GM12892 (cell line): ENCODE measurements at regions not wholly inside any gene's neighbourhood (a gene's known extent, or its start where the extent isn't known, plus 50 kb on each side); places are given as distances from the start of the nearest gene placed in this dataset.

ENCODE experiments used
- DNase-seq: peaks from one replicate; pipeline ENCODE4 v3.0.0; 2011; ENCODE audit not compliant: insufficient read length
- FAIRE-seq: peaks from 2 replicates; lab custom pipeline; 2011; peaks lifted over from hg19 to GRCh38; lab: Jason Lieb, UNC
- POLR2A ChIP-seq: IDR thresholded peaks from 2 replicates; pipeline ENCODE4 v1.6.1; 2011; ENCODE audit warnings: low read depth, low read length, control low read depth
- POLR2AphosphoS5 ChIP-seq: IDR thresholded peaks from 2 replicates; pipeline ENCODE4 v1.6.1; 2011; ENCODE audit warnings: low read depth, low read length, control low read depth
- TAF1 ChIP-seq: IDR thresholded peaks from 2 replicates; pipeline ENCODE4 v1.6.1; 2011; ENCODE audit warnings: low read depth, mild to moderate bottlenecking, control low read depth, low read length, borderline replicate concordance

DNA sequence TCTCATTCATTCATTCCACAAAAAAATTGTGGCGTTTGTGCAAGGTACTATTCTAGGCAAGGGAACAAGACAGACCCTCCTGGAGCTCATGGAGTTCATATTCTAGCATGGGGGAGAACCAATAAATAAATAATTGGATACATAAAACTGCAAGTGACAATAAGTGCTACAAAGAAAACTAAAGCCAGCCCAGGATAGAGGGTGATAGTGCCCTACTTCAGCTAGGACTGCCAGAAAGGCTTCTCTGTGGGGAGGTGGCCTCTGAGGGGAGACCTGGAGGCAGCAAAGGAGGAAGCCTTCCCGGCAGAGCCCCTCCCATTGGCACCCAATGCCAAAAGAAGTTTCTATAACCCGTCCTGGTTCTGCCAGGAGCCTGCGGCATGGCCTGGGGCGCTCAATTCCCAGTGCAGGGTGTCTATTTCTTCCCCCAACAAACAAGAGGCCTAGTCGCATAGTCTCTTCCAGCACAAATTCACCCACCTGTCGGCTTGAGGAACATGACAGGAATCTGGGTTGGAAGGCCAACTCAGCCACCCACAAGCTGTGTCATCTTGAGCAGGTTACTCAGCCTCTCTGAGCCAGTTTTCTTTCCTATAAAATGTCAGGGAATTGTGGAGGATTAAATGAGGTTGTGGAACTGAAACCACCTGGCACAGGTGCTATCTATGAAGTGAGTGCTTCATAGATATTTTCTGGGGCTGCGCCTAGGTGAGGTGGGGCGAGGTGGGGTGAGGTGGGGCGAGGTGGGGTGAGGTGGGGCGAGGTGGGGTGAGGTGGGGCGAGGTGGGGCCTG lies 94.3 kb downstream of the ZFP36L2 start:
- no peak for FAIRE-seq
- no peak for DNase-seq
- no peak for TF ChIP-seq POLR2AphosphoS5
- TF ChIP-seq POLR2A: no peak
- no peak for TF ChIP-seq TAF1

DNA sequence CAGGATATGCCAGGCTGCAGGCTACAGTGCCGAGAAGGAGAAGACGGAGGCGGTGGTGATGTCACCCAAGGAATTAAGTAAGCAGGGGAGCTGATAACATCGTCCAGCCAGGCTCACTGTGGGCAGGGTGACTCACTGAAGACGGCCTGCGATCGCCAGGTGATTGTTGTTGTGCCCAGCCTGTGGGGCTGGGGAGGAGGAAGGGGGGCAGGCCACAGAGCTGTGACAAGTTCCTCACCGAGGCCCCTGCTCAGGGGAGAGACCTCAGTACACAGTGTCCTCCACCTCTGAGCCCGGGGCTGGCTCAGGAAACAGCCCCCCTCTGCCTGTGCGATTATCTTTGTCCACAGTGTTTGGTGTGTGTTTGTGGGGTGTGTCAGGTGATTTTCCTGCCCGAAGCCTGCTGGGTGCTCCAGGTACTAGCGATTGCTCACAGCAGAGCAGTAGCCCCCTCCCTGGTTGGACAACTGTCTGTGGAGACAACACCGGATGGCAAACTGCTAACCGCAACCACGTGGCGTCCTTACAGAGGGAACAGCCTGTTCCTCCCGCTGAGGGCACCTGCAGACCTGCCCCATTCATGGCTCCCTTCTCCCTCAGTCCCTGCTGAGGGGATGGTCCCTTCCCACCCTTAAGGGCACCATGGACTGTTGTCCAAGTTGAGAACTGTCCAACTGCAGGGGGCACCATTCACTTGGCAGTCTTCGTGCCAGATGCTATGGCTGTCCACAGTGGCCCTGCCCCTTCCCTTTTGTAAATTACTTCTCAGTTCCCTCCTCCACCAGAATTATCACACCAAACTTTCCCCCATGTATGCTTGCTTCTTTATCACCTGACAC lies 95.1 kb downstream of the ZFP36L2 start:
- FAIRE-seq: peak; percentile 94
- TF ChIP-seq TAF1 (no peak), POLR2AphosphoS5 (no peak), POLR2A (no peak)
- no peak for DNase-seq

DNA sequence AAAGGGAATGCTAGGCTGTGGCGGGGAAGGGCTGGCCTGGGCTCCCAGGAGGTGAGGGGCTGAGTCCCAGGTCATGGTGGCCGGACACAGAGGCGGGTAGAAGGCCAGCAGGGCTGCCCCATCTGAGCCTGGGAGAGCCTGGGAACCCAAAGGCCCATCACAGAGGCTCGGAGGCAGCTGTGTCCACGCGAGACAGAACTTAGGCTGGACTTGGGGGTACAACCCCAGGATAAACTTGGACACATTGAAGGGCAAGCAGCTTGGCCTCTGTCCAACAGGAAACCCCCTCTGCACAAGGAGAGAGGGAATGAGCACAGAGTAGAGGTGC lies 95.9 kb downstream of the ZFP36L2 start:
- TF ChIP-seq TAF1: no peak
- no peak for TF ChIP-seq POLR2AphosphoS5
- TF ChIP-seq POLR2A: no peak
- no peak for FAIRE-seq

DNA sequence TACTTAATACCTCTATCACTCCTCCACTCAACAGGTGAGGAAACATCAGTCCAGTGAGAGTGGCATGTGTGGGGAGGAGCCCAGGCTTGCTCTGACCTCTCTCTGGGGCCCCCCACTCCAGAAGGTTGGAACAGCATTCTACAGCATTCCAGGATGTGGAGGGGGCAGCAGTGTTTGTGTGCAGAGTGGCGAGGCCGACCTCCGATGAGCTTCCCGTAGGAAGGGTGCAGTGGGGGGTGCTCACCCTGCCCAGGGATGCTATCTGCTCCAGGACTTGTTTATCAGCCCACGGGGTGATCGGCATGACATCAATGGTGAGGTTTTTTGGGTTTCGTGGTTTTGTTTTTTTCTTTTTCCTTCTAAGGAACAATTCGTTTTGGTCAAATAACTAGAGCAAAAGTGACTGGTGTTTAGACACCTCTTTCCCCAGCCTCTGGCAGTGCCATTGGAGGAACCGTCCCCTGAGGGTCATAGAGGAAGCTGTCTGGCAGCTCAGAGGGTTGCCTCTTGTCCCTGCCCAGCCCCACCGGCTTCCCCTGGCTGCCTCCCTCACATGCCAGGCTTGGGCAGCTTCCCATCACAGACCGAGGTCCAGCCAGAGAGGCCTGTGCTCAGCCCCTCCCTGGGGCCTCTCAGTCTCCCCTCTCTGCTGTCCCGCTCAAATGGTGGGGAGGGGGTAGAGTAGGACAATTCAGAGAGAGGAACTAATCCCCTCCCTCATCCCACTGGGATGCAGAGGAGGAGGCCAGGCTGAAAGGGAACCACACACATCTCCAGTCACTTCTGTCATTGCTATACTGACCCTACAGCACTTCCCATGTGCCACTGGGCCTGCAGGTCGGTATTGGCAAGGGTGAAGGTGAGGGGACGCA lies 96.5 kb downstream of the ZFP36L2 start:
- FAIRE-seq: no peak
- TF ChIP-seq TAF1: no peak
- TF ChIP-seq POLR2A: no peak
- TF ChIP-seq POLR2AphosphoS5: no peak
- DNase-seq: no peak

More for the DNA sequence above, 95.9 kb downstream of the ZFP36L2 start:
- DNase-seq: no peak

DNA sequence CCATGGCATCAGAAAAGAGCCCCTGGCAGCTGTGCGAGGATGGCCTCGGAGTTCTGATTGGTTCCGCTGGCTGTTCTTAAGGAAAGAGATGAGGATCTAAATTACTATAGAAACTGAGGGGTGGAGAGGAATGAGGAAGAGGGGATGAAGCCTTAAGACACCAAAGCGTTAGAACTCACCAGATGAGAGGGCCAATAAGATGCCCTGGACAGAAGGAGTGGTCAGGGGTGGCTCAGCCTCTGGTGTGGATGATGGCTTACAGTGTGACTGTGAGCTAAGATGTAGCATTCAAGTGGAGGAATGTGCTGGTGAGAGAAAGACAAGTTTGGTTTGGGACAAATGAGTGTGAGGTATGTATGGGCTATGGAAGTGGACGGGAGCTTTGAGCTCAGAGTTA lies 97.8 kb downstream of the ZFP36L2 start:
- DNase-seq: no peak
- TF ChIP-seq POLR2AphosphoS5: no peak
- TF ChIP-seq TAF1: no peak
- no peak for TF ChIP-seq POLR2A
- no peak for FAIRE-seq

DNA sequence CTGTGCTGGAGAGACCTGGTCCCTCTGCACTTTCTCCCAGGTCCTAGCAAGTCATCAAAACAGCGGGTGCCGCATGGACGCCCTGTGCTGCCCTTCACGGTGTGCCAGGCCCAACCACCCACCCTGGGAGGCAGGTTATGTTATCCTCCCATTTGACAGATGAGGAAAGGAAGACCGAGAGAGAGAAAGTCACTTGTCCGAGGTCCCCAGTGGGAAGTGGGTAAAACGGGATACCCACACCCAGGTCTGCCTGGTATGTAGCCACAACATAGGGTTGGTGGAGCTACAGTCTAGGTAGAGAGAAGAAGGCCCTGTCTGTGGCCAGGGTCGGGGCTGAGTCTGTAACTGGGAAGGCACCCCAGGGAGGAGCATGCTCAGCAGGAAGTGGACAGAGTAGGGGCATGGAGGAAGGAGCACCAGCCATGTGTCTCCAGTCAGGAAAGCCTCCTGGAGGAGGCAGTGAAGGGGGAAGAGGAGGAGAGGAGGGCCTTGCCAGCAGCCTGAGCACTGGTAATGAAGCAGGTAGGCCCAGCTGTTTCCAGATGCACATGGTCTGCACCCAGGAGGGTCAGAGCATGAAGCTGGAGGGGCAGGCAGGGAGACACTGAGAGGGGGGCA lies 98.4 kb downstream of the ZFP36L2 start:
- no peak for FAIRE-seq
- TF ChIP-seq TAF1 (no peak), POLR2AphosphoS5 (no peak), POLR2A (no peak)
- no peak for DNase-seq

DNA sequence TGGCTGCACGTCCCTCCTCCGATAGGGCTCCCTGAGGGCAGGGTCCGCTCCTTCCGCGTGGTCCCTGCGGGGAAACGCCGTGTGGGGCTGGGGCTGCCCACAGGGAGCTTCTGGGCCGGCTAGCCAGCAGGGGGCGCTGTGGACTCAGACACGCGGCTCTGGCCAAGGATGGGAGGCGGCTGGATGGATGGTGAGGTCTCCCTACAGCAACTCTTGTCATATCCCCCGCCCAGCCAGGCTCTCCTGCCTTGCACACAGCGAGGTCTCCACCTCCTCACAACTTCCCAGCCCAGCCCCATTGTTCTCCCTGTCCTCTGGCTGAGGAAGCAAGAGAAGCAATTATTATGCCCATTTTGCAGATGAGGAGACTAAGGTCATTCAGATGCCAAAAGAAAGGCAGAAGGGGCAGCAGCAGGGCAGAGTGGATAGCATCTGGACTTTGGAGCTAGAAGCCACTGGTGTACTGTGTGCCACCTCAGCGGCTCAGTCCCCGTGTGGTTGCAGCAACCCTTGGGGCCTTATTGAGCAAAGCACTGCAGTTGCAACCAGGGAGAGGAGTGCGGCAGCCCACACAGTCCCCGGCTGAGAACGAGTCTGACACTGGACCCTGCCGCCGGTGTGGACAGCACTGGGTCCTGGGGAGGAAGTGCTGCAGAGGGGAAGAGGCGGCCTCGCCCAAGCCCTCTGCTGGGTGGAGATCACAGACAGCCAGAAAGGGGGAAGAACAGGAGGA lies 99.0 kb downstream of the ZFP36L2 start:
- no peak for TF ChIP-seq POLR2A
- TF ChIP-seq POLR2AphosphoS5: no peak
- no peak for TF ChIP-seq TAF1
- DNase-seq (peak; percentile 87), FAIRE-seq (peak; percentile 86)

DNA sequence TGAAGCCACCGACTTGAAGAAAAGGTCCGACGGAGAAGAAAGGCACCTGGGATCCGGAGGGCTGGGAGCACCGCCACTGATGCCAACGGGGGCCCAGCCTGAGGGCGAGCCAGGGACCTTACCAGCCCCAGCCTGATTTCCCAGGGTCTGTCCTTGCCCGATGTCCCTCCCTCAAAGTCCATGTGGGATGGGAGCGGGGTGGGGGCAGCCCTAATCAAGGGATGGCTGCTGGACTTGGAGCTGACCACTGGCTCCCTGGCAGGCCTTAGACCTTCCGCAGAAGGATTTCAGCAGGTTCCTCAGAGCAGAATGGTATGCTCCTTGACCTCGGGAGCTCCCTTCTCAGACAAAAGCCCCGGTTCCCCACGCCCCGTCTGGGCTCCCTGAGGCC lies 99.6 kb downstream of the ZFP36L2 start:
- DNase-seq: no peak
- no peak for TF ChIP-seq TAF1
- TF ChIP-seq POLR2A: no peak
- no peak for TF ChIP-seq POLR2AphosphoS5
- FAIRE-seq: no peak

DNA sequence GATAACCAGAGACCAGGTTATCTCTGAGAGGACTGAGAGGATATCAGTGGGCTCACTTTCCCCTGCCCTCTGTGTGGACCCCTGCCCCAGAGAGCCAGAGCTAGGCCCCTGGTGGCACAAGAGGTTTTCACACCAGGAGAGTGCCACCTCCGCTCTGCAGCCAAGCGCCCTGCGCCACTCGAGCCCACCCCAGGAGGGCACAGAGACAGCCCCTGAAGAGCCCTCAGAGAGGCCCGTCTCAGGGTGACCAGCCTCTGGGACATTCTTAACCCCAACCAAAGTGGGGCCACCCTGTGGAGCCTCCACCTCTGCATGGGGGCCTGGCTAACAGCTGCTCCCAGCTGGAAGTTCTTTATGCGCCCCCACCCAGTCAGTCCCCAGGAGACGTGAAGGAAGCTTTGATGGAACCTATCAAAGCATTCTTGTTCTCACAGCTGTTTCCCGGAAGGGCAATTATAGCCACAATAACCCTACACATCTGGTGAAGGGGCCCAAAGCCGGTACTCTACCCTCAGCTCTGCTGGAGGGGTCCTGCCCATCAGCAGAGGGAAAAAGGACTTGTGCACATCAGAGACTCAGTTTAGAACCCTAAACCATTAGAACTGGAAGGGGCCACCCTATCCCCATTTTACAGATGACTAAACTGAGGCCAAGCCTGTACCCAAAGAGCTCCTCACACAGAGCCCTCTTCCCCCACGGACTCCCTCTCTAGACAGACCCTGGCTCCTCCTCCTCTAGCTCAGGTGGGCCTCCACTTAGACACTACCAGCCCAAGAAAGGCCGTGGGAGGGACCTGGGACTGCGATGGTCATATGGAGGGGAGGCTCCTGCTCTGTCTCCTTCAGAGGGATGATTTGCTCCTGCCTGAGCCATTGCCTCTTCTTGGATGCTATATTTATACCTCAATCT lies 101.1 kb downstream of the ZFP36L2 start:
- FAIRE-seq: no peak
- TF ChIP-seq POLR2A: no peak
- TF ChIP-seq TAF1: no peak
- no peak for TF ChIP-seq POLR2AphosphoS5
- DNase-seq: no peak

DNA sequence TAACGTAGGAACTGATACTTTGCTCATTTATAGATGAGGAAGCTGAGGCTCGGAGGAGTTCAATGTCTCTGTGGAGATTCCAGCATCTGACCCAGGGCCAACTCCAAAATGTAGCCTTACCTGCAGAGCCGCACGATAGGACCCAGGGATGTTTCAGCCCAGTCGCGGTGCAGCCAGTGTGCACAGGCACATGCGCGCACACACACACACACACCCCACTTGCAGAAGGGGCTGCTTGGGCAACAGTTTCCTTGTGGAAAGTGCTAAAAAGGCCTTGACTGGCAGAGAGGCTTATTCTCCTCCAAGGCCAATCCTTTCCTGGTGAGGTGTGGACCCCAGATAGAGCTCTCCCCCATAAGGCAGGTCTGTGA lies 101.7 kb downstream of the ZFP36L2 start:
- DNase-seq (no peak), FAIRE-seq (no peak)
- TF ChIP-seq POLR2AphosphoS5 (no peak), POLR2A (no peak), TAF1 (no peak)
